ENCODE measurements at regions not wholly inside any gene's neighbourhood (a gene's known extent, or its start where the extent isn't known, plus 50 kb on each side); places are given as distances from the start of the nearest gene placed in this dataset.

- TF ChIP-seq POLR2A (IDR thresholded peaks at IDR 0.05; ENCODE audit: low read depth, low read length) (no peak), EZH2 (IDR thresholded peaks at IDR 0.05; ENCODE audit: borderline replicate concordance, low read depth, low read length, severe bottlenecking) (no peak), JUN (IDR thresholded peaks at IDR 0.05; ENCODE audit: borderline replicate concordance, insufficient read depth, insufficient read length, low read depth) (no peak), GATA2 (IDR thresholded peaks at IDR 0.05; ENCODE audit: insufficient read depth, insufficient read length, low read depth, low read length) (no peak), FOS (IDR thresholded peaks at IDR 0.05; ENCODE audit: borderline replicate concordance, insufficient read depth, low read length) (no peak), CTCF (IDR thresholded peaks at IDR 0.05; ENCODE audit: extremely low read depth in 1 of 2, insufficient read depth in 1 of 2, low read depth in 1 of 2, low read length in 2 of 2) (no peak), MYC (IDR thresholded peaks at IDR 0.05; ENCODE audit: low read depth, low read length) (no peak), POLR2AphosphoS5 (IDR thresholded peaks at IDR 0.05; ENCODE audit: insufficient read depth, low read depth, low read length) (no peak)
- TF ChIP-seq, protein P1, sequence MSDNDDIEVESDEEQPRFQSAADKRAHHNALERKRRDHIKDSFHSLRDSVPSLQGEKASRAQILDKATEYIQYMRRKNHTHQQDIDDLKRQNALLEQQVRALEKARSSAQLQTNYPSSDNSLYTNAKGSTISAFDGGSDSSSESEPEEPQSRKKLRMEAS (IDR thresholded peaks at IDR 0.05; ENCODE audit: insufficient read depth, insufficient read length), result no peak
- Histone ChIP-seq H3K4me3 (replicated peaks in 1 of 3; ENCODE audit: insufficient read depth in 1 of 3, low read depth in 1 of 3, low read length in 3 of 3) (no peak overlapping the region), H3K27ac (ENCODE audit: insufficient read depth, low read depth, low read length) (no peak overlapping the region), H4K20me1 (replicated peaks; ENCODE audit: control insufficient read depth, extremely low read depth, insufficient read depth, low read length) (no peaks in the 10 kb centered on the region), H3K4me2 (ENCODE audit: insufficient read depth, low read length) (no peak overlapping the region), H3K36me3 (ENCODE audit: control insufficient read depth in 2 of 2, extremely low read depth in 1 of 2, insufficient read depth in 2 of 2, low read length in 2 of 2) (no peaks in the 10 kb centered on the region), H3K9me3 (replicated peaks; ENCODE audit: control insufficient read depth, insufficient read depth, low read length) (no peaks in the 10 kb centered on the region), H2AFZ (ENCODE audit: low read depth, low read length) (no peak overlapping the region), H3K9ac (replicated peaks; ENCODE audit: extremely low read depth, insufficient read depth, low read length) (no peak overlapping the region), H3K9me1 (replicated peaks; ENCODE audit: control insufficient read depth, extremely low read depth, insufficient read depth, low read length) (no peaks in the 10 kb centered on the region), H3K27me3 (ENCODE audit: control insufficient read depth in 2 of 2, insufficient read depth in 2 of 2, low read length in 2 of 2) (no peaks in the 10 kb centered on the region), H3K79me2 (ENCODE audit: control insufficient read depth, insufficient read depth, low read length) (no peaks in the 10 kb centered on the region), H3K4me1 (ENCODE audit: control insufficient read depth, extremely low read depth, insufficient read depth, low read length) (peaks cover 13% of the 10 kb centered on the region)
- ChIA-PET CTCF (no interaction called here), POLR2A (no interaction called here)
- intact Hi-C loops (cut with micrococcal nuclease) (no loop called here), dilution Hi-C loops (cut with MboI; ENCODE audit: extremely low pct_ligation_motif_present, low sequenced_read_pairs) (no loop called here)
- DNase-seq (ENCODE audit: low read depth, low spot score) (no peak), FAIRE-seq (no peak)
- BruUV-seq (replicated peaks), result no TSS peak
Observed at GRCh38 chr7:81632418-81632817, 137.4 kb downstream of the HGF start.
